C4-2B (cell line): ENCODE measurements at regions not wholly inside any gene's neighbourhood (a gene's known extent, or its start where the extent isn't known, plus 50 kb on each side); places are given as distances from the start of the nearest gene placed in this dataset.
"Not testable (repeated sequence)": the region's sequence is repeated elsewhere in the genome, so short reads cannot be mapped to it uniquely, and the experiment has no call there.

ENCODE experiments used
- H3K27ac ChIP-seq: fragments of 450-650 bp; 2 replicates; pipeline ENCODE4 v1.5.1; 2017
- ZFX ChIP-seq: fragments of 450-650 bp; IDR thresholded peaks from 2 replicates; pipeline ENCODE4 v1.6.1; 2017
- TF ChIP-seq, protein P1 (sequence below): fragments of 450-650 bp; conservative IDR thresholded peaks from 2 replicates; pipeline ENCODE4 v1.5.1; 2017; ENCODE audit warnings: mild to moderate bottlenecking

DNA sequence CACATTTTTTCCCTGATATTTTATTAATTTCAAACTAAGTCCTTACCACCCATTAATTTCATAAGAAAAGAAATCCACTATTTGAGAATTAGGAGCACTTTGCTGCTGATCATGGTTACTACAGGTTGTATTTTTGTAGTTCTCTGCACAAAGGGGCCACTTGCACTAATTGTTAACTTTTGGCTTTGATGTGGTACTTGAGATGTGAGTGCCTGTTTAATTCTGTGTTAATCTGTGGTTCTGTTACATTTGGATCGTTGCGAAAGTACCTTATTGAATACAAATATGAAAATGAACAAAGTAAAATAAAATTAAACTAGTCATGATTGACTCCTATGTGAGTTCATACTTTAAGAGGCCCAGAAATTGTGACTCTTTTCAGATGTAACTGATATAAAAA is 374.9 kb upstream of the RGS6 start:
- no peak for TF ChIP-seq ZFX
- TF ChIP-seq, protein P1, sequence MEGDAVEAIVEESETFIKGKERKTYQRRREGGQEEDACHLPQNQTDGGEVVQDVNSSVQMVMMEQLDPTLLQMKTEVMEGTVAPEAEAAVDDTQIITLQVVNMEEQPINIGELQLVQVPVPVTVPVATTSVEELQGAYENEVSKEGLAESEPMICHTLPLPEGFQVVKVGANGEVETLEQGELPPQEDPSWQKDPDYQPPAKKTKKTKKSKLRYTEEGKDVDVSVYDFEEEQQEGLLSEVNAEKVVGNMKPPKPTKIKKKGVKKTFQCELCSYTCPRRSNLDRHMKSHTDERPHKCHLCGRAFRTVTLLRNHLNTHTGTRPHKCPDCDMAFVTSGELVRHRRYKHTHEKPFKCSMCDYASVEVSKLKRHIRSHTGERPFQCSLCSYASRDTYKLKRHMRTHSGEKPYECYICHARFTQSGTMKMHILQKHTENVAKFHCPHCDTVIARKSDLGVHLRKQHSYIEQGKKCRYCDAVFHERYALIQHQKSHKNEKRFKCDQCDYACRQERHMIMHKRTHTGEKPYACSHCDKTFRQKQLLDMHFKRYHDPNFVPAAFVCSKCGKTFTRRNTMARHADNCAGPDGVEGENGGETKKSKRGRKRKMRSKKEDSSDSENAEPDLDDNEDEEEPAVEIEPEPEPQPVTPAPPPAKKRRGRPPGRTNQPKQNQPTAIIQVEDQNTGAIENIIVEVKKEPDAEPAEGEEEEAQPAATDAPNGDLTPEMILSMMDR: no peak
- H3K27ac ChIP-seq: no peak overlapping the region

DNA sequence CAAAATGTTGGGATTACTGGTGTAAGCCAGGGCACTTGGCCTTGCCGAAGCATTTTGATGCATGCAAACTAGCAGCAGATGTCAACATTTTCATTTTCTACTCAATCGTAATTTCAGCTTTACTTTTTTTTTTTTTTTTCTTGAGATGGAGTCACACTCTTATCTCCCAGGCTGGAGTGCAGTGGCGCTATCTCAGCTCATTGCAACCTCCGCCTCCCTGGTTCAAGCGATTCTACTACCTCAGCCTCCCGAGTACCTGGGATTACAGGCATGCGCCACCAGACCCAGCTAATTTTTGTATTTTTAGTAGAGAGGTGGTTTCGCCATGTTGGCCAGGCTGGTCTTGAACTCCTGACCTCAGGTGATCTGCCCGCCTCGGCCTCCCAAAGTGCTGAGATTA is 373.3 kb upstream of the RGS6 start:
- not testable (repeated sequence) for H3K27ac ChIP-seq

DNA sequence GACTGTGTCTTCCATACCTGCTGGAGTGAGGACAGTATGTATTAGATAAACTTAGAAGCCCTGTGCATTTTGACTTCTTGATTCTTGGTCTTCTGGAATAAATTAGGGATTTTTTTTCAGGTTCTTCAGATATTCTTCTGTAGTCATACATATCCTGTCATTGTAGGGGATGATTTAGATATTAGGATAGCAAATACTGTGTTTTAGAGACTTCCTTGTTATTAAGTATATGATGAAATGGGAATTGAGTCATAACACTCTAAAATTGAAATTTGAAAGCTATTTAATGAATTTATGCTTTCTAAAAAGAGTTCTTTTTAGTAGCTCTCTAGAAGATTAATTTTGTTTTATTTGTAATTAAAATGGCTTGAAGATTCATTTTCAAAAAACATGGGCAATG is 371.5 kb upstream of the RGS6 start:
- H3K27ac ChIP-seq: no peak overlapping the region
- TF ChIP-seq, protein P1: no peak
- no peak for TF ChIP-seq ZFX

DNA sequence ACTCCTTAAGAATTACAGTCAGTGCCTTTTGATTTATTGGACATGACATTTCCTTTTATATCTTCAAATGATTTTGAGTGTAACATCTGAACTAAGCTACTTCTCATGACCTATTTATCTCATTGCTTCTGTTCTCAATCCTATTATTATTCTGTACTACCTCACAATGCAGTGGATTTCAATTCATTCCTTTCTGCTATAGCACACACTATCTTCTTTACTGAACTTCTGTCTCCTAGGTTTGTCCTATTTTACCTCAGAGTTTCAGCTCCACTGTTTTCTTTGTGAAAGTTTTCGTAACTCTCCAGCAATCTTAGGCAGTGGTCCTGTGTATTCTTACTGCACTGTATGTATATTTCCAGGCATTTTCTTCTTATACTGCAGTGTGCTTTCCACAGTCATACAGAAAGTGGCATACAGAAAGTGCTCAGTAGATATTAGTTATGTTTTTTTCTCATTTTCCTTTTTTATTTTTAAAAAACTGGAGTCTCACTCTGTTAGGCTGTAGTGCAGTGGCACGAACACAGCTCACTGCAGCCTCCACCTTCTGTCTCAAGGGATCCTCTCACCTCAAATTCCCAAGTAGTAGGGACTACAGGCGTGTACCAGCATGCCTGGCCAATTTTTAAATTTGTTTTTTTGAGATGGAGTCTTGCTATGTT is 368.6 kb upstream of the RGS6 start:
- no peak for TF ChIP-seq ZFX
- TF ChIP-seq, protein P1: no peak
- H3K27ac ChIP-seq: no peak overlapping the region

DNA sequence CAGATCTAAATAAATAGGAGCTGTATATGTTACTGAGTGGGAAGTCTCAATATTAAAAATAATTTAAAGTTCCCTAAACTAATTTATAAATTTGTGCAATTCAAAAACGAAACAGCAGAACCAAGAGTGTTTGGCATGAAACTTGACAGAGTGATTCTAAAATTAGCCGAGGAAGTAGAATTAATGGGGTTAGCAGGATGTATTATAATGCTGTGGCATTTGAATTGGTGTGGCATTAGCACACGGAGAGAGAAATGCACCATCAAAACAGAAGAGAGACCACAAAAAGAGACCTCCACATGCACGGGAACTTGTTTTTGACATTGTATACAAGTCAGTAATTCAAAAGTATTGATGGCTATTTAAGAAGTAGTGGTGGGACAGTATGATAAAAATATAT is 366.0 kb upstream of the RGS6 start:
- no peak for TF ChIP-seq ZFX
- TF ChIP-seq, protein P1: no peak
- H3K27ac ChIP-seq: no peak overlapping the region

DNA sequence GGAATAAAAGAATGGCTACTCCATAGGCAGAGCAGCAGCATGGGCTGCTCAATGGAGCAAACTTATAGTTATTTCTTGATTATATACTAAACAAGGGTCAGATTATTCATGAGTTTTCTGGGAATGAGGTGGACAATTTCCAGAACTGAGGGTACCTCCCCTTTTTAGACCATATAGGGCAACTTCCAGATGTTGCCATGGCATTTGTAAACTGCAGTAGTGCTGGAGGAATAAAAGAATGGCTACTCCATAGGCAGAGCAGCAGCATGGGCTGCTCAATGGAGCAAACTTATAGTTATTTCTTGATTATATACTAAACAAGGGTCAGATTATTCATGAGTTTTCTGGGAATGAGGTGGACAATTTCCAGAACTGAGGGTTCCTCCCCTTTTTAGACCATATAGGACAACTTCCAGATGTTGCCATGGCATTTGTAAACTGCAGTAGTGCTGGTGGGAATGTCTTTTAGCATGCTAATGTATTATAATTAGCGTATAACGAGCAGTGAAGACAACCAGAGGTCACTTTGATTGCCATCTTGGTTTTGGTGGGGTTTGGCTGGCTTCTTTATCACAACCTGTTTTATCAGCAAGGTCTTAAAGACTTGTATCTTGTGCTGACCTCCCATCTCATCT is 364.6 kb upstream of the RGS6 start:
- H3K27ac ChIP-seq: not testable (repeated sequence)

DNA sequence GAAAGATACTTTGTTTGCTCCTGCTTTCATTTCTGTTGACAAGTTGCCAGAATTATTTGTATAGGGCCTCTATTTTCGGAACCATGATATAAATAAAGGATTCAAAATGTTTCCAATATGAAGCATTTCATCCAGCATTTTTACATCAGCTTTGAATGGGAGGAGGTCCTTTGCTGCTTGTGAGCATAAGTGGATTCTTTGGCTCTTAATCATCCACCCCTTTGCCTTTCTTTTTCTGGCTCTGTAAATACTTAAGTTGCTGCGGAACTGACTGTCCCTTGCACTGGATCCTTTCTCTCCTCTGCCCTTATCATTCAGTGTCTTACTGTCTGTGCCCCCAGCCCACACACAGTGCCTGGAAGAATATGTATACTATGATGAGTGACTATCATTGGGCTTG is 357.3 kb upstream of the RGS6 start:
- no peak for TF ChIP-seq ZFX
- TF ChIP-seq, protein P1: no peak
- H3K27ac ChIP-seq: no peak overlapping the region

DNA sequence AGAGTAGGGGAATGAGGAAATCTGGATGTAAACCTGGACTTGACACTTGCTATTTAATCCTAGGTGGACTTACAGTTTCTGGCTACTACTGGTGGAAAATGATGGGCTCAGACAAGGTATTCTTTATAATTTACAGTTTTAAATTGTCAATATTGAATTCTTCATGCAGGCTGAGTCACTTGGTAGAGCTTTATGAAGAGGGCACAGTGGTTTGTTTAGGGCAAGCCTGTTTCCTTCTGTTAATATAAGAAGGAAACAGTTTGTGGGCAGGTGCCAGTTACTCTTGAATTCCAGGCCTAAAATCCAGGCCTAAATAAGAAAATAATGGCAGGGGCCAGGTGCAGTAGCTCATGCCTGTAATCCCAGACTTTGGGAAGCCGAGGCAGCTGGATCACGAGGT is 355.8 kb upstream of the RGS6 start:
- no peak overlapping the region for H3K27ac ChIP-seq
- TF ChIP-seq, protein P1: no peak
- TF ChIP-seq ZFX: no peak
